GDM1 (cell line): ENCODE measurements at regions not wholly inside any gene's neighbourhood (a gene's known extent, or its start where the extent isn't known, plus 50 kb on each side); places are given as distances from the start of the nearest gene placed in this dataset.
"Not testable (repeated sequence)": the region's sequence is repeated elsewhere in the genome, so short reads cannot be mapped to it uniquely, and the experiment has no call there.

ENCODE experiments used
- DNase-seq: peaks from one replicate; lab custom pipeline; 2025; lab: John Stamatoyannopoulos, UW

- no peak for DNase-seq
Measured at GRCh38 chr14:87309557-87309956, 683.4 kb downstream of the GALC start.

- no peak for DNase-seq
Measured at GRCh38 chr14:87306409-87307168, 686.4 kb downstream of the GALC start.

GRCh38 chr14:87305345-87305744 lies 687.6 kb downstream of the GALC start:
- no peak for DNase-seq

GRCh38 chr14:87304404-87304803 lies 688.6 kb downstream of the GALC start:
- DNase-seq: no peak

- no peak for DNase-seq
Measured at GRCh38 chr14:87286826-87287225, 706.2 kb downstream of the GALC start.

- DNase-seq: no peak
Measured at GRCh38 chr14:87286191-87286590, 706.8 kb downstream of the GALC start.

GRCh38 chr14:87285506-87285905 lies 707.5 kb downstream of the GALC start:
- no peak for DNase-seq

- no peak for DNase-seq
Measured at GRCh38 chr14:87283547-87283946, 709.4 kb downstream of the GALC start.

- no peak for DNase-seq
Measured at GRCh38 chr14:87282266-87282665, 710.7 kb downstream of the GALC start.

- no peak for DNase-seq
Measured at GRCh38 chr14:87278415-87278814, 714.6 kb downstream of the GALC start.

GRCh38 chr14:87271331-87271730 lies 721.7 kb downstream of the GALC start:
- DNase-seq: no peak

GRCh38 chr14:87268997-87269396 lies 724.0 kb downstream of the GALC start:
- no peak for DNase-seq

- DNase-seq: no peak
Measured at GRCh38 chr14:87264796-87265195, 728.2 kb downstream of the GALC start.

GRCh38 chr14:87264272-87264785 lies 728.7 kb downstream of the GALC start:
- DNase-seq: no peak

- no peak for DNase-seq
Measured at GRCh38 chr14:87261621-87262020, 731.4 kb downstream of the GALC start.

- no peak for DNase-seq
Measured at GRCh38 chr14:87260460-87260859, 732.5 kb downstream of the GALC start.

- no peak for DNase-seq
Measured at GRCh38 chr14:87257421-87257820, 735.6 kb downstream of the GALC start.

- no peak for DNase-seq
Measured at GRCh38 chr14:87255058-87255457, 737.9 kb downstream of the GALC start.

- no peak for DNase-seq
Measured at GRCh38 chr14:87254331-87254874, 738.6 kb downstream of the GALC start.

GRCh38 chr14:87253791-87254190 lies 739.2 kb downstream of the GALC start:
- not testable (repeated sequence) for DNase-seq

- DNase-seq: no peak
Measured at GRCh38 chr14:87252103-87252502, 740.9 kb downstream of the GALC start.

GRCh38 chr14:87251011-87251410 lies 742.0 kb downstream of the GALC start:
- DNase-seq: no peak

- DNase-seq: no peak
Measured at GRCh38 chr14:87241018-87241768, 751.8 kb downstream of the GALC start.
